ENCODE measurements at regions not wholly inside any gene's neighbourhood (a gene's known extent, or its start where the extent isn't known, plus 50 kb on each side); places are given as distances from the start of the nearest gene placed in this dataset.

- peaks cover 8% of the 10 kb centered on the region for H3K4me1 Mint-ChIP-seq
- H3K36me3 Mint-ChIP-seq (ENCODE audit: low read depth) = no peaks in the 10 kb centered on the region
- no peaks in the 10 kb centered on the region for H3K9me3 ChIP-seq (ENCODE audit: control insufficient read depth, low read length, poor library complexity, severe bottlenecking)
- H3K27me3 Mint-ChIP-seq = peaks cover 27% of the 10 kb centered on the region
- DNase-seq (no peak), ATAC-seq (no peak)
- no peak overlapping the region for H3K27ac Mint-ChIP-seq
- no peak overlapping the region for H3K4me3 Mint-ChIP-seq
Measured at GRCh38 chr10:129043691-129044090, 423.4 kb upstream of the MGMT start.

- H3K27me3 Mint-ChIP-seq = peaks cover 16% of the 10 kb centered on the region
- no peaks in the 10 kb centered on the region for H3K9me3 ChIP-seq (ENCODE audit: control insufficient read depth, low read length, poor library complexity, severe bottlenecking)
- H3K36me3 Mint-ChIP-seq (ENCODE audit: low read depth) = no peaks in the 10 kb centered on the region
- DNase-seq (no peak), ATAC-seq (no peak)
- no peak overlapping the region for H3K27ac Mint-ChIP-seq
- H3K4me1 Mint-ChIP-seq = peaks cover 8% of the 10 kb centered on the region
- no peak overlapping the region for H3K4me3 Mint-ChIP-seq
Measured at GRCh38 chr10:129045599-129045998, 421.4 kb upstream of the MGMT start.

GRCh38 chr10:129046065-129046681 lies 420.9 kb upstream of the MGMT start:
- Mint-ChIP-seq H3K4me1 (peaks cover 8% of the 10 kb centered on the region), H3K27ac (no peak overlapping the region), H3K27me3 (peaks cover 16% of the 10 kb centered on the region), H3K4me3 (no peak overlapping the region), H3K36me3 (ENCODE audit: low read depth) (no peaks in the 10 kb centered on the region)
- ATAC-seq (no peak), DNase-seq (no peak)
- no peaks in the 10 kb centered on the region for H3K9me3 ChIP-seq (ENCODE audit: control insufficient read depth, low read length, poor library complexity, severe bottlenecking)

GRCh38 chr10:129046962-129047361 lies 420.1 kb upstream of the MGMT start:
- ATAC-seq (no peak), DNase-seq (no peak)
- H3K4me3 Mint-ChIP-seq = no peak overlapping the region
- H3K9me3 ChIP-seq (ENCODE audit: control insufficient read depth, low read length, poor library complexity, severe bottlenecking) = no peaks in the 10 kb centered on the region
- peaks cover 16% of the 10 kb centered on the region for H3K27me3 Mint-ChIP-seq
- H3K36me3 Mint-ChIP-seq (ENCODE audit: low read depth) = no peaks in the 10 kb centered on the region
- H3K4me1 Mint-ChIP-seq = peaks cover 8% of the 10 kb centered on the region
- H3K27ac Mint-ChIP-seq = no peak overlapping the region

- Mint-ChIP-seq H3K27me3 (peaks cover 14% of the 10 kb centered on the region), H3K4me3 (no peak overlapping the region), H3K36me3 (ENCODE audit: low read depth) (no peaks in the 10 kb centered on the region), H3K4me1 (peaks cover 8% of the 10 kb centered on the region), H3K27ac (no peak overlapping the region)
- ATAC-seq (no peak), DNase-seq (no peak)
- H3K9me3 ChIP-seq (ENCODE audit: control insufficient read depth, low read length, poor library complexity, severe bottlenecking) = no peaks in the 10 kb centered on the region
Measured at GRCh38 chr10:129047600-129047999, 419.4 kb upstream of the MGMT start.

- Mint-ChIP-seq H3K4me3 (no peak overlapping the region), H3K27me3 (peaks cover 5% of the 10 kb centered on the region), H3K36me3 (ENCODE audit: low read depth) (no peaks in the 10 kb centered on the region), H3K27ac (no peak overlapping the region), H3K4me1 (peaks cover 2% of the 10 kb centered on the region)
- DNase-seq (no peak), ATAC-seq (no peak)
- no peaks in the 10 kb centered on the region for H3K9me3 ChIP-seq (ENCODE audit: control insufficient read depth, low read length, poor library complexity, severe bottlenecking)
Measured at GRCh38 chr10:129048513-129048912, 418.5 kb upstream of the MGMT start.

GRCh38 chr10:129049501-129049900 lies 417.5 kb upstream of the MGMT start:
- Mint-ChIP-seq H3K27ac (no peak overlapping the region), H3K4me1 (no peaks in the 10 kb centered on the region), H3K4me3 (no peak overlapping the region), H3K27me3 (no peaks in the 10 kb centered on the region), H3K36me3 (ENCODE audit: low read depth) (no peaks in the 10 kb centered on the region)
- ATAC-seq (no peak), DNase-seq (no peak)
- no peaks in the 10 kb centered on the region for H3K9me3 ChIP-seq (ENCODE audit: control insufficient read depth, low read length, poor library complexity, severe bottlenecking)

- no peaks in the 10 kb centered on the region for H3K9me3 ChIP-seq (ENCODE audit: control insufficient read depth, low read length, poor library complexity, severe bottlenecking)
- Mint-ChIP-seq H3K27ac (no peak overlapping the region), H3K4me1 (peaks cover 9% of the 10 kb centered on the region), H3K4me3 (no peak overlapping the region), H3K36me3 (ENCODE audit: low read depth) (no peaks in the 10 kb centered on the region), H3K27me3 (peaks cover 4% of the 10 kb centered on the region)
- DNase-seq = no peak
- ATAC-seq = no peak
Measured at GRCh38 chr10:129055225-129055624, 411.8 kb upstream of the MGMT start.

GRCh38 chr10:129055986-129056385 lies 411.1 kb upstream of the MGMT start:
- H3K4me1 Mint-ChIP-seq = peaks cover 9% of the 10 kb centered on the region
- H3K4me3 Mint-ChIP-seq = no peak overlapping the region
- no peaks in the 10 kb centered on the region for H3K36me3 Mint-ChIP-seq (ENCODE audit: low read depth)
- DNase-seq = no peak
- H3K9me3 ChIP-seq (ENCODE audit: control insufficient read depth, low read length, poor library complexity, severe bottlenecking) = no peaks in the 10 kb centered on the region
- no peak for ATAC-seq
- peaks cover 4% of the 10 kb centered on the region for H3K27me3 Mint-ChIP-seq
- H3K27ac Mint-ChIP-seq = no peak overlapping the region

GRCh38 chr10:129056734-129057689 lies 410.0 kb upstream of the MGMT start:
- DNase-seq (no peak), ATAC-seq (no peak)
- Mint-ChIP-seq H3K27me3 (peaks cover 4% of the 10 kb centered on the region), H3K27ac (peak overlapping the region; percentile 8), H3K4me3 (peak overlapping the region; percentile 7), H3K36me3 (ENCODE audit: low read depth) (no peaks in the 10 kb centered on the region), H3K4me1 (peaks cover 9% of the 10 kb centered on the region)
- no peaks in the 10 kb centered on the region for H3K9me3 ChIP-seq (ENCODE audit: control insufficient read depth, low read length, poor library complexity, severe bottlenecking)

GRCh38 chr10:129057856-129058663 lies 409.0 kb upstream of the MGMT start:
- H3K27me3 Mint-ChIP-seq = peaks cover 4% of the 10 kb centered on the region
- DNase-seq = peak in 2 of 3 donors; percentile 20 to 29
- H3K4me1 Mint-ChIP-seq = peaks cover 9% of the 10 kb centered on the region
- H3K9me3 ChIP-seq (ENCODE audit: control insufficient read depth, low read length, poor library complexity, severe bottlenecking) = no peaks in the 10 kb centered on the region
- H3K27ac Mint-ChIP-seq = peak overlapping the region; percentile 8
- H3K4me3 Mint-ChIP-seq = no peak overlapping the region
- ATAC-seq = peak; percentile 91
- H3K36me3 Mint-ChIP-seq (ENCODE audit: low read depth) = no peaks in the 10 kb centered on the region

GRCh38 chr10:129058664-129059155 lies 408.3 kb upstream of the MGMT start:
- no peak for ATAC-seq
- Mint-ChIP-seq H3K36me3 (ENCODE audit: low read depth) (no peaks in the 10 kb centered on the region), H3K27ac (no peak overlapping the region), H3K4me3 (no peak overlapping the region), H3K27me3 (peaks cover 4% of the 10 kb centered on the region), H3K4me1 (peaks cover 9% of the 10 kb centered on the region)
- no peaks in the 10 kb centered on the region for H3K9me3 ChIP-seq (ENCODE audit: control insufficient read depth, low read length, poor library complexity, severe bottlenecking)
- no peak for DNase-seq

GRCh38 chr10:129059977-129060376 lies 407.1 kb upstream of the MGMT start:
- peaks cover 9% of the 10 kb centered on the region for H3K4me1 Mint-ChIP-seq
- DNase-seq = no peak
- no peaks in the 10 kb centered on the region for H3K36me3 Mint-ChIP-seq (ENCODE audit: low read depth)
- no peak overlapping the region for H3K4me3 Mint-ChIP-seq
- H3K9me3 ChIP-seq (ENCODE audit: control insufficient read depth, low read length, poor library complexity, severe bottlenecking) = no peaks in the 10 kb centered on the region
- ATAC-seq = no peak
- H3K27me3 Mint-ChIP-seq = peaks cover 11% of the 10 kb centered on the region
- H3K27ac Mint-ChIP-seq = no peak overlapping the region

All from T-helper 17 cell (primary cell).